OCI-LY1 (cell line): ENCODE measurements at regions not wholly inside any gene's neighbourhood (a gene's known extent, or its start where the extent isn't known, plus 50 kb on each side); places are given as distances from the start of the nearest gene placed in this dataset.

Experiments used
- H2AFZ ChIP-seq: fragments of 200-600 bp; sonication (generic), shearing (Covaris generic); 2 replicates; pipeline ENCODE4 v1.6.0; 2014; ENCODE audit warnings: antibody characterized with exemption, mild to moderate bottlenecking, low read length
- H3F3A ChIP-seq: fragments of 200-600 bp; sonication (generic), shearing (Covaris generic); 2 replicates; pipeline ENCODE4 v1.6.0; 2014; ENCODE audit warnings: mild to moderate bottlenecking, antibody characterized with exemption, low read length, moderate library complexity; ENCODE audit not compliant: insufficient read depth
- H3K27ac ChIP-seq: fragments of 200-600 bp; sonication (generic); 2 replicates; pipeline ENCODE4 v1.5.1; 2014; ENCODE audit warnings: low read length, mixed run types, mild to moderate bottlenecking, low read depth; ENCODE audit not compliant: poor library complexity, severe bottlenecking
- H3K27me3 ChIP-seq: fragments of 200-600 bp; sonication (generic); 2 replicates; pipeline ENCODE4 v1.6.0; 2014; ENCODE audit warnings: antibody characterized with exemption, mild to moderate bottlenecking, low read length, moderate library complexity; ENCODE audit not compliant: insufficient read depth
- H3K36me3 ChIP-seq: fragments of 200-600 bp; sonication (generic); 2 replicates; pipeline ENCODE4 v1.6.1; 2014; ENCODE audit warnings: mild to moderate bottlenecking, antibody characterized with exemption, low read length, moderate library complexity, mixed read lengths; ENCODE audit not compliant: insufficient read depth
- H3K4me1 ChIP-seq: fragments of 200-600 bp; sonication (generic); 2 replicates; pipeline ENCODE4 v1.5.1; 2014; ENCODE audit warnings: mild to moderate bottlenecking, low read length, moderate library complexity; ENCODE audit not compliant: insufficient read depth, severe bottlenecking
- H3K4me2 ChIP-seq: fragments of 200-600 bp; sonication (generic), shearing (Covaris generic); 2 replicates; pipeline ENCODE4 v1.6.1; 2014; ENCODE audit warnings: low read length
- H3K4me3 ChIP-seq: fragments of 200-600 bp; sonication (generic); 2 replicates; pipeline ENCODE4 v1.5.1; 2014; ENCODE audit warnings: low read length, low read depth, mild to moderate bottlenecking, mixed read lengths; ENCODE audit not compliant: poor library complexity, severe bottlenecking
- H3K79me2 ChIP-seq: fragments of 200-600 bp; shearing (Covaris generic); 2 replicates; pipeline ENCODE4 v1.6.1; 2016; ENCODE audit warnings: mixed run types, low read length, mixed read lengths; ENCODE audit not compliant: insufficient read depth
- H3K9ac ChIP-seq: fragments of 200-600 bp; sonication (generic), shearing (Covaris generic); 2 replicates; pipeline ENCODE4 v1.6.1; 2014; ENCODE audit warnings: mild to moderate bottlenecking, low read length, mixed read lengths
- H3K9me2 ChIP-seq: fragments of 200-600 bp; sonication (generic), shearing (Covaris generic); 2 replicates; pipeline ENCODE4 v1.6.1; 2014; ENCODE audit warnings: low read depth, mild to moderate bottlenecking, low read length, mixed read lengths
- H3K9me3 ChIP-seq: fragments of 200-600 bp; shearing (Covaris generic); 2 replicates; pipeline ENCODE4 v1.6.1; 2014; ENCODE audit warnings: low read length, mixed read lengths
- H4K20me1 ChIP-seq: fragments of 200-600 bp; sonication (generic), shearing (Covaris generic); 2 replicates; pipeline ENCODE4 v1.6.0; 2016; ENCODE audit warnings: mild to moderate bottlenecking, low read length; ENCODE audit not compliant: insufficient read depth
- EZH2 ChIP-seq: fragments of 200-600 bp; sonication (generic), shearing (Covaris generic); IDR thresholded peaks from 2 replicates; pipeline ENCODE4 v1.8.0; 2017; ENCODE audit warnings: borderline replicate concordance, mixed run types, mild to moderate bottlenecking, antibody characterized with exemption, low read length, moderate library complexity, mixed read lengths
- TF ChIP-seq, protein P1 (sequence below): fragments of 200-600 bp; sonication (generic), shearing (Covaris generic); IDR thresholded peaks from 2 replicates; pipeline ENCODE4 v1.5.1; 2017; ENCODE audit warnings: mild to moderate bottlenecking, antibody characterized with exemption, low read length, moderate library complexity, mixed read lengths

DNA sequence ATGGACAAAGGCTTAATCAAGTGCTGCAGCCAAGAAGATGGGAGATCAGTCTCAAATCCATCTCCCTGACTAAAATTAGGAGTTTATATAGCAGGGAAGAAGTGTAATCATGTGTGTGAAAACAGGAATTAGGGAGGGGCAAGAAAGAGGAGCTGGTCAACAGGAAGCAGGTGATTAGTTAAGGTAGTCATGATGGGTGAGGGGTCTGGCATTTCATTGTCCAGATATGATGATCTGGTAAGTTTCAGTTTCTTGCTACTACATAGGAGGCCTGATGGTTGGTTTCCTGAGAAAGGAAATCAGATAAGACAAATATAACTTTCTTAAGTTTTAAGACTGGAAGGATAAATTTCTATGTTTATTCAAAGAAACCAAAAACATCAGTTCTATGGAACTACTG lies 455.6 kb upstream of the GRAMD2B start:
- no peaks in the 10 kb centered on the region for H3K36me3 ChIP-seq
- no peak overlapping the region for H2AFZ ChIP-seq
- H3K27me3 ChIP-seq, result no peaks in the 10 kb centered on the region
- H3K4me2 ChIP-seq, result no peak overlapping the region
- H3K9me2 ChIP-seq, result no peaks in the 10 kb centered on the region
- TF ChIP-seq, protein P1, sequence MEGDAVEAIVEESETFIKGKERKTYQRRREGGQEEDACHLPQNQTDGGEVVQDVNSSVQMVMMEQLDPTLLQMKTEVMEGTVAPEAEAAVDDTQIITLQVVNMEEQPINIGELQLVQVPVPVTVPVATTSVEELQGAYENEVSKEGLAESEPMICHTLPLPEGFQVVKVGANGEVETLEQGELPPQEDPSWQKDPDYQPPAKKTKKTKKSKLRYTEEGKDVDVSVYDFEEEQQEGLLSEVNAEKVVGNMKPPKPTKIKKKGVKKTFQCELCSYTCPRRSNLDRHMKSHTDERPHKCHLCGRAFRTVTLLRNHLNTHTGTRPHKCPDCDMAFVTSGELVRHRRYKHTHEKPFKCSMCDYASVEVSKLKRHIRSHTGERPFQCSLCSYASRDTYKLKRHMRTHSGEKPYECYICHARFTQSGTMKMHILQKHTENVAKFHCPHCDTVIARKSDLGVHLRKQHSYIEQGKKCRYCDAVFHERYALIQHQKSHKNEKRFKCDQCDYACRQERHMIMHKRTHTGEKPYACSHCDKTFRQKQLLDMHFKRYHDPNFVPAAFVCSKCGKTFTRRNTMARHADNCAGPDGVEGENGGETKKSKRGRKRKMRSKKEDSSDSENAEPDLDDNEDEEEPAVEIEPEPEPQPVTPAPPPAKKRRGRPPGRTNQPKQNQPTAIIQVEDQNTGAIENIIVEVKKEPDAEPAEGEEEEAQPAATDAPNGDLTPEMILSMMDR, result no peak
- no peak for TF ChIP-seq EZH2
- H4K20me1 ChIP-seq, result no peaks in the 10 kb centered on the region
- H3K4me3 ChIP-seq, result no peak overlapping the region
- no peaks in the 10 kb centered on the region for H3K79me2 ChIP-seq
- no peak overlapping the region for H3K27ac ChIP-seq
- no peaks in the 10 kb centered on the region for H3K9me3 ChIP-seq
- no peaks in the 10 kb centered on the region for H3K4me1 ChIP-seq
- H3K9ac ChIP-seq, result no peak overlapping the region
- no peaks in the 10 kb centered on the region for H3F3A ChIP-seq

DNA sequence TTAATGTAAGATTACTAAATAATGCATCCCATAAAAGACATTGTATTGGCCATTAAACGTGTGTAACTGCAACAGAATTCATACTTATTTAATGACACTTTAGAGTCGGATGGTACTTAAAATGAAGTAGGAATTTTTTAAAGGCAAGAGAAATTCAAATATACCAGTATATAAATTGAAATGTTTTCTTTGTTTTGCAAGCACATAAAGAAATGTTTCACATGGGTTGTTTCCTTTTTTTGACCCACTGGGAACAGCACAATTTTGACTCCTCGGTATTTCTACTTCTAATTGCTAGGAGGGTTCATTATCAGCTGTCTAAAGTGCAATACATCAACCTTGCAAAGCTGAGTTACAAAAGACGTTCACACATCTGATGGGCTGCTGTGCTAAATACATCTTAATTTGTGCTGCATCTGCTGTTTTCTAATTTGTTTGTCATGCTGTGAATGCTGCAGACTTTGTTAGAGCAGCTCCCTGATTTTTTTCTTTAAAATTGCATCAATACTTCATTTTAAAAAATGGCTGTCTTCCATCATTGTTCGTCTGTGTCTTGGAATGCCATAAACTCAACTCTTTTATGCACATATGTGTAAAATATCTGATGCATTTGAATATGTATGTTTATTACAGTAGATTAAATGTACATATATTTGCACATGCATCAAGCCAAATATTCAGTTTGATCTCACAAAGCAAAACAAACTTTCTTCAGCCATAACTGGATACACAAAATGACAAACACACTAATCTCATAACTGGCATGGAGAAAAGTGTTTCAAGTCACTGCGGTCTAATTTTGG lies 454.0 kb upstream of the GRAMD2B start:
- Histone ChIP-seq H2AFZ (no peak overlapping the region), H3K27ac (no peak overlapping the region), H3K4me1 (no peaks in the 10 kb centered on the region), H3K9me2 (no peaks in the 10 kb centered on the region), H3K27me3 (no peaks in the 10 kb centered on the region), H3K36me3 (no peaks in the 10 kb centered on the region), H3K9ac (no peak overlapping the region), H3K9me3 (no peaks in the 10 kb centered on the region), H3F3A (no peaks in the 10 kb centered on the region), H3K4me2 (no peak overlapping the region), H4K20me1 (no peaks in the 10 kb centered on the region), H3K4me3 (no peak overlapping the region), H3K79me2 (no peaks in the 10 kb centered on the region)
- TF ChIP-seq, protein P1, result no peak
- no peak for TF ChIP-seq EZH2

- no peak for TF ChIP-seq EZH2
- TF ChIP-seq, protein P1, result no peak
- no peaks in the 10 kb centered on the region for H3K9me3 ChIP-seq
- H3K4me3 ChIP-seq, result no peak overlapping the region
- H3K79me2 ChIP-seq, result no peaks in the 10 kb centered on the region
- H4K20me1 ChIP-seq, result no peaks in the 10 kb centered on the region
- H3K9ac ChIP-seq, result no peak overlapping the region
- no peaks in the 10 kb centered on the region for H3K9me2 ChIP-seq
- H2AFZ ChIP-seq, result no peak overlapping the region
- no peaks in the 10 kb centered on the region for H3F3A ChIP-seq
- no peaks in the 10 kb centered on the region for H3K27me3 ChIP-seq
- H3K27ac ChIP-seq, result no peak overlapping the region
- H3K4me2 ChIP-seq, result no peak overlapping the region
- no peaks in the 10 kb centered on the region for H3K36me3 ChIP-seq
- H3K4me1 ChIP-seq, result no peaks in the 10 kb centered on the region
Observed at GRCh38 chr5:125969814-125970171, 453.4 kb upstream of the GRAMD2B start.
